ENCODE measurements at regions not wholly inside any gene's neighbourhood (a gene's known extent, or its start where the extent isn't known, plus 50 kb on each side); places are given as distances from the start of the nearest gene placed in this dataset.

- peaks cover 4% of the 10 kb centered on the region for H3K9me3 Mint-ChIP-seq
- no peak overlapping the region for H3K4me3 Mint-ChIP-seq
- DNase-seq (ENCODE audit: low spot score) (no peak), ATAC-seq (no peak)
- ChIA-PET CTCF (no interaction called here), POLR2A (no interaction called here)
- H3K27me3 Mint-ChIP-seq (ENCODE audit: low read depth): no peaks in the 10 kb centered on the region
- peaks cover 14% of the 10 kb centered on the region for H3K4me1 Mint-ChIP-seq
- H3K36me3 Mint-ChIP-seq: peaks cover 3% of the 10 kb centered on the region; the same call in 1 of the 2 replicates
- no peak for TF ChIP-seq ESRRA (CRISPR knock-in tag; IDR thresholded peaks at IDR 0.05; ENCODE audit: borderline replicate concordance)
- TF ChIP-seq GTF2I (CRISPR knock-in tag; conservative IDR thresholded peaks at IDR 0.05): no peak
- TF ChIP-seq NR3C1 (CRISPR knock-in tag; conservative IDR thresholded peaks at IDR 0.05; ENCODE audit: low read depth): no peak
- TF ChIP-seq ZNF281 (CRISPR knock-in tag; IDR thresholded peaks at IDR 0.05): no peak
- no peak for TF ChIP-seq ZNF532 (CRISPR knock-in tag; IDR thresholded peaks at IDR 0.05; ENCODE audit: borderline replicate concordance)
- TF ChIP-seq E2F5 (CRISPR knock-in tag; IDR thresholded peaks at IDR 0.05): no peak
- TF ChIP-seq AFF4 (CRISPR knock-in tag; IDR thresholded peaks at IDR 0.05; ENCODE audit: borderline replicate concordance): no peak
- no peak for TF ChIP-seq ATF2 (CRISPR knock-in tag; IDR thresholded peaks at IDR 0.05; ENCODE audit: borderline replicate concordance, low read depth)
- no peak for TF ChIP-seq USF1 (CRISPR knock-in tag; IDR thresholded peaks at IDR 0.05)
- no peak for TF ChIP-seq CREB1 (CRISPR knock-in tag; IDR thresholded peaks at IDR 0.05)
- TF ChIP-seq EMX1 (CRISPR knock-in tag; IDR thresholded peaks at IDR 0.05): no peak
- TF ChIP-seq HMGXB4 (CRISPR knock-in tag; IDR thresholded peaks at IDR 0.05): no peak
- TF ChIP-seq SOX15 (CRISPR knock-in tag; IDR thresholded peaks at IDR 0.05): no peak
- no peak for TF ChIP-seq E2F4 (CRISPR knock-in tag; IDR thresholded peaks at IDR 0.05; ENCODE audit: borderline replicate concordance, low read depth)
- no peak for TF ChIP-seq ZBTB43 (CRISPR knock-in tag; IDR thresholded peaks at IDR 0.05)
- no peak for TF ChIP-seq ZNF317 (CRISPR knock-in tag; IDR thresholded peaks at IDR 0.05; ENCODE audit: borderline replicate concordance, low read depth)
- TF ChIP-seq IRF1 (CRISPR knock-in tag; IDR thresholded peaks at IDR 0.05): no peak
- no peak overlapping the region for H3K27ac Mint-ChIP-seq
Measured at GRCh38 chr1:244164511-244164890, 113.4 kb downstream of the ZBTB18 start.
